SK-N-SH (cell line): ENCODE measurements at regions not wholly inside any gene's neighbourhood (a gene's known extent, or its start where the extent isn't known, plus 50 kb on each side); places are given as distances from the start of the nearest gene placed in this dataset.

ENCODE experiments used
- CTCF ChIA-PET: fragments of 300-600, 350-600 bp; formaldehyde crosslinking; extraction: SDS; loops from one replicate; lab custom pipeline; 2021; lab: Yijun Ruan, JAX
- POLR2A ChIA-PET: fragments of 350-600 bp; sonication (Branson Sonifier 250); formaldehyde crosslinking; extraction: SDS; loops from one replicate; lab custom pipeline; 2020; ENCODE audit warnings: antibody characterized with exemption, inconsistent platforms; lab: Yijun Ruan, JAX
- DNase-seq: peaks from one replicate; pipeline ENCODE4 v3.0.0; 2012
- H2AFZ ChIP-seq: fragments of 200-600 bp; sonication (generic); 2 replicates; pipeline ENCODE4 v1.8.1; 2016; ENCODE audit warnings: antibody characterized with exemption, mild to moderate bottlenecking, low read depth
- H3F3A ChIP-seq: fragments of 200-600 bp; sonication (generic); replicated peaks from 2 replicates; pipeline ENCODE3; 2016; ENCODE audit warnings: antibody characterized with exemption, mild to moderate bottlenecking; ENCODE audit not compliant: insufficient read depth
- H3K27ac ChIP-seq, 2 experiments: fragments of 200-500 bp in 1 of 2; fragments of 200-600 bp in 1 of 2; sonication (Bioruptor generic) in 1 of 2; sonication (generic), shearing (Covaris generic) in 1 of 2; 2 replicates each; pipeline versions ENCODE4 v1.5.1 to v1.6.1; 2014 to 2016; ENCODE audit warnings: low read depth in 2 of 2, inconsistent platforms in 1 of 2, low read length in 1 of 2, mild to moderate bottlenecking in 1 of 2, mixed read lengths in 1 of 2
- H3K27me3 ChIP-seq: fragments of 200-600 bp; sonication (generic), shearing (Covaris generic); 2 replicates; pipeline ENCODE4 v1.6.1; 2016; ENCODE audit warnings: mixed run types; ENCODE audit not compliant: insufficient read depth
- H3K36me3 ChIP-seq, 2 experiments: fragments of 200-500 bp in 1 of 2; fragments of 200-600 bp in 1 of 2; sonication (Bioruptor generic) in 1 of 2; sonication (generic) in 1 of 2; replicated peaks in 1 of 2; 2 replicates each; pipeline versions ENCODE3 to v1.5.1; 2014 to 2016; ENCODE audit warnings: low read length in 1 of 2, mild to moderate bottlenecking in 1 of 2; ENCODE audit not compliant: insufficient read depth in 2 of 2, control insufficient read depth in 1 of 2
- H3K4me1 ChIP-seq, 2 experiments: fragments of 200-500 bp in 1 of 2; fragments of 200-600 bp in 1 of 2; sonication (Bioruptor generic) in 1 of 2; sonication (generic), shearing (Covaris generic) in 1 of 2; 2 replicates each; pipeline versions ENCODE4 v1.5.1 to v1.6.1; 2014 to 2016; ENCODE audit warnings: low read depth in 1 of 2, low read length in 1 of 2, mixed run types in 1 of 2; ENCODE audit not compliant: insufficient read depth in 2 of 2, control insufficient read depth in 1 of 2
- H3K4me2 ChIP-seq: fragments of 200-600 bp; sonication (generic), shearing (Covaris generic); 2 replicates; pipeline ENCODE4 v1.6.1; 2017; ENCODE audit warnings: mixed run types
- H3K4me3 ChIP-seq, 2 experiments: fragments of 200-500 bp in 1 of 2; fragments of 200-600 bp in 1 of 2; sonication (Bioruptor generic) in 1 of 2; sonication (generic), shearing (Covaris generic) in 1 of 2; 2 replicates each; pipeline versions ENCODE4 v1.5.1 to v1.8.1; 2014 to 2016; ENCODE audit warnings: low read depth in 2 of 2, inconsistent platforms in 1 of 2, low read length in 1 of 2, mild to moderate bottlenecking in 1 of 2, mixed read lengths in 1 of 2, moderate library complexity in 1 of 2
- H3K79me2 ChIP-seq: fragments of 200-600 bp; sonication (generic); 2 replicates; pipeline ENCODE4 v1.8.1; 2017; ENCODE audit warnings: mild to moderate bottlenecking; ENCODE audit not compliant: insufficient read depth
- H3K9ac ChIP-seq: fragments of 200-600 bp; sonication (generic); 2 replicates; pipeline ENCODE4 v1.6.1; 2017; ENCODE audit warnings: mixed run types
- H3K9me2 ChIP-seq: fragments of 200-600 bp; sonication (generic); 2 replicates; pipeline ENCODE4 v1.6.1; 2017; ENCODE audit warnings: mixed run types
- H3K9me3 ChIP-seq: fragments of 200-600 bp; sonication (generic); 2 replicates; pipeline ENCODE4 v1.6.1; 2017; ENCODE audit warnings: mixed run types, mild to moderate bottlenecking, moderate library complexity
- H4K20me1 ChIP-seq: fragments of 200-600 bp; sonication (generic); 2 replicates; pipeline ENCODE4 v1.6.1; 2017; ENCODE audit warnings: mild to moderate bottlenecking, mixed run types; ENCODE audit not compliant: insufficient read depth
- CHD2 ChIP-seq: fragments of 150-350 bp; IDR thresholded peaks from 2 replicates; pipeline ENCODE4 v1.6.1; 2018; ENCODE audit warnings: low read length; ENCODE audit not compliant: partially characterized antibody
- ELF1 ChIP-seq: IDR thresholded peaks from 2 replicates; pipeline ENCODE4 v1.4.0; 2012
- EZH2phosphoT487 ChIP-seq: fragments of 200-600 bp; sonication (generic); IDR thresholded peaks from 2 replicates; pipeline ENCODE4 v1.6.1; 2017; ENCODE audit warnings: low read depth, mixed run types, mild to moderate bottlenecking, antibody characterized with exemption, moderate library complexity, borderline replicate concordance
- FOXM1 ChIP-seq: IDR thresholded peaks from 2 replicates; pipeline ENCODE4 v1.4.0; 2012; ENCODE audit warnings: low read depth, mild to moderate bottlenecking
- GABPA ChIP-seq: IDR thresholded peaks from 2 replicates; pipeline ENCODE4 v1.4.0; 2012; ENCODE audit warnings: low read depth, mild to moderate bottlenecking
- GATA2 ChIP-seq: sonication (generic); formaldehyde crosslinking; IDR thresholded peaks from 2 replicates; pipeline ENCODE4 v1.5.0; 2020; ENCODE audit warnings: mild to moderate bottlenecking, missing genetic modification reagents
- IRF3 ChIP-seq: fragments of 150-350 bp; IDR thresholded peaks from 2 replicates; pipeline ENCODE4 v1.6.1; 2016; ENCODE audit warnings: mild to moderate bottlenecking, low read depth, low read length
- JUND ChIP-seq: IDR thresholded peaks from 2 replicates; pipeline ENCODE4 v1.4.0; 2012
- MEF2A ChIP-seq: IDR thresholded peaks from 2 replicates; pipeline ENCODE4 v1.4.0; 2012; ENCODE audit warnings: low read depth, borderline replicate concordance
- NFIC ChIP-seq: IDR thresholded peaks from 2 replicates; pipeline ENCODE4 v1.4.0; 2012; ENCODE audit warnings: borderline replicate concordance
- PBX3 ChIP-seq: IDR thresholded peaks from 2 replicates; pipeline ENCODE4; 2012
- POLR2AphosphoS5 ChIP-seq: IDR thresholded peaks from 2 replicates; pipeline ENCODE4 v1.6.1; 2012; ENCODE audit warnings: low read depth, low read length
- REST ChIP-seq: IDR thresholded peaks from 2 replicates; pipeline ENCODE4 v1.6.1; 2012; ENCODE audit warnings: mild to moderate bottlenecking, low read depth, low read length, moderate library complexity
- RXRA ChIP-seq: IDR thresholded peaks from 2 replicates; pipeline ENCODE4 v1.4.0; 2012; ENCODE audit warnings: low read depth, mild to moderate bottlenecking, borderline replicate concordance
- SMC3 ChIP-seq: IDR thresholded peaks from 2 replicates; pipeline ENCODE4 v1.6.1; 2012; ENCODE audit warnings: low read depth, low read length, improper control_type of control experiment
- TAF1 ChIP-seq: IDR thresholded peaks from 2 replicates; pipeline ENCODE4 v1.6.1; 2012; ENCODE audit warnings: low read depth, mild to moderate bottlenecking, low read length, moderate library complexity, borderline replicate concordance
- USF2 ChIP-seq: fragments of 150-350 bp; IDR thresholded peaks from 2 replicates; pipeline ENCODE4 v1.6.1; 2017; ENCODE audit warnings: antibody characterized with exemption, low read length, low read depth, borderline replicate concordance
- YY1 ChIP-seq: IDR thresholded peaks from 2 replicates; pipeline ENCODE4 v1.4.0; 2012; ENCODE audit warnings: low read depth, mild to moderate bottlenecking
- ZBTB33 ChIP-seq: IDR thresholded peaks from 2 replicates; pipeline ENCODE4 v1.4.0; 2012; ENCODE audit warnings: low read depth, borderline replicate concordance
- WGBS: methylation state at CpG from one replicate; pipeline ENCODE4 v1.1.6; 2017; ENCODE audit warnings: low lambda C conversion rate; 5-methylcytosine and 5-hydroxymethylcytosine counted together

- Histone ChIP-seq H3K9me3 (no peaks in the 10 kb centered on the region), H4K20me1 (no peaks in the 10 kb centered on the region), H3K27me3 (no peaks in the 10 kb centered on the region), H3K36me3 (no peaks in the 10 kb centered on the region), H3K4me2 (no peak overlapping the region), H3K4me1 (peaks cover 0 to 3% of the 10 kb centered on the region in 2 experiments; a peak in 2 of 4 replicates), H2AFZ (no peak overlapping the region), H3K79me2 (no peaks in the 10 kb centered on the region), H3K9ac (no peak overlapping the region), H3K9me2 (no peaks in the 10 kb centered on the region), H3K4me3 (no peak overlapping the region), H3K27ac (no peak overlapping the region), H3F3A (no peaks in the 10 kb centered on the region)
- DNase-seq: no peak
- TF ChIP-seq GATA2 (CRISPR knock-in tag) (no peak), EZH2phosphoT487 (no peak)
- CTCF ChIA-PET: interaction anchor here (0.7 to 1.2 kb wide), 2 partner anchors 13 to 469 kb away, joined by 3 read pairs; no protein-coding TSS in a partner anchor
- WGBS: 96% methylated on average over 3 of the region's 3 CpGs
- POLR2A ChIA-PET: no interaction called here
These were observed 201.9 kb upstream of the NECTIN3 start for GRCh38 chr3:110869736-110870135.

- POLR2A ChIA-PET: no interaction called here
These were observed 199.7 kb upstream of the NECTIN3 start for GRCh38 chr3:110871869-110872268.

More at GRCh38 chr3:110871869-110872268, 199.7 kb upstream of the NECTIN3 start:
- Histone ChIP-seq H3K27ac (no peak overlapping the region), H4K20me1 (no peaks in the 10 kb centered on the region), H3F3A (no peaks in the 10 kb centered on the region), H2AFZ (no peak overlapping the region), H3K36me3 (no peaks in the 10 kb centered on the region), H3K9me3 (no peaks in the 10 kb centered on the region), H3K4me2 (no peak overlapping the region), H3K4me3 (no peak overlapping the region), H3K9me2 (no peaks in the 10 kb centered on the region), H3K9ac (no peak overlapping the region), H3K79me2 (no peaks in the 10 kb centered on the region), H3K27me3 (no peaks in the 10 kb centered on the region), H3K4me1 (peaks cover 0 to 3% of the 10 kb centered on the region in 2 experiments; a peak in 2 of 4 replicates)
- no peak for TF ChIP-seq POLR2AphosphoS5
- TF ChIP-seq USF2: no peak
- TF ChIP-seq FOXM1: no peak
- TF ChIP-seq CHD2: no peak
- TF ChIP-seq PBX3: no peak
- TF ChIP-seq IRF3: no peak
- TF ChIP-seq REST: no peak
- no peak for TF ChIP-seq ELF1
- TF ChIP-seq ZBTB33: no peak
- no peak for TF ChIP-seq TAF1
- TF ChIP-seq EZH2phosphoT487: no peak
- TF ChIP-seq YY1: no peak
- TF ChIP-seq NFIC: no peak
- TF ChIP-seq RXRA: no peak
- TF ChIP-seq MEF2A: no peak
- TF ChIP-seq GABPA: no peak
- no peak for TF ChIP-seq JUND
- no peak for TF ChIP-seq SMC3
- CTCF ChIA-PET: interaction anchor here (1.4 kb wide), 1 partner anchor 13 kb away, joined by 3 read pairs; no protein-coding TSS in a partner anchor
- DNase-seq: no peak
